AG09309 (cell line): ENCODE measurements at regions not wholly inside any gene's neighbourhood (a gene's known extent, or its start where the extent isn't known, plus 50 kb on each side); places are given as distances from the start of the nearest gene placed in this dataset.
A peak's percentile ranks its signal among the peaks of the same experiment; 100 is the strongest.

Experiments used
- DNase-seq: peaks from one replicate; pipeline ENCODE4 v3.0.0-alpha.2; 2010; ENCODE audit warnings: low read depth
- H3K4me3 ChIP-seq: 2 replicates; pipeline ENCODE4 v1.5.1; 2011; ENCODE audit warnings: mild to moderate bottlenecking, low read depth, low read length, moderate library complexity; ENCODE audit not compliant: control insufficient read depth
- TF ChIP-seq, protein P1 (sequence below): IDR thresholded peaks from 2 replicates; pipeline ENCODE4 v1.5.1; 2011; ENCODE audit warnings: mild to moderate bottlenecking, low read depth, low read length, inconsistent platforms; ENCODE audit not compliant: insufficient read depth, control insufficient read depth; ENCODE audit errors: missing control alignments

DNA sequence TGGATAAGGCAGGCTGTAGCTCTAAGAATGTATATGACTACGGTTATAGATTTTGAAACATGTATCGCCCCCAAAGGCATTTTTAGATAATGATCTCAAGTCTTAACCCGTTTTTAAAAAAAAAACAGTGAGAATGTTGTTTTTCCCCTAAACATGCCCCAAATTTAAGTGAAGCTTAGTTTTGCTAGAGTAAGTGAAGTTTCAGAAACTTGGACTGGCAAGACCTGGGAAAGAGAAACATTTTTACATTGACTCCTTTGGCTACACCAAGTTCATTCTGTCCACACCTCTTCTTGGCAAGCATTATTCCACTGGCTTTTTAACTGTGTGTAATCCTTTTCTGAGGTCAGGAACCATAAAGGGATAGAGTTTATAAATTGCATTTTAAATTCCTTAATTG is 216.7 kb upstream of the CELF2 start:
- DNase-seq = no peak
- TF ChIP-seq, protein P1, sequence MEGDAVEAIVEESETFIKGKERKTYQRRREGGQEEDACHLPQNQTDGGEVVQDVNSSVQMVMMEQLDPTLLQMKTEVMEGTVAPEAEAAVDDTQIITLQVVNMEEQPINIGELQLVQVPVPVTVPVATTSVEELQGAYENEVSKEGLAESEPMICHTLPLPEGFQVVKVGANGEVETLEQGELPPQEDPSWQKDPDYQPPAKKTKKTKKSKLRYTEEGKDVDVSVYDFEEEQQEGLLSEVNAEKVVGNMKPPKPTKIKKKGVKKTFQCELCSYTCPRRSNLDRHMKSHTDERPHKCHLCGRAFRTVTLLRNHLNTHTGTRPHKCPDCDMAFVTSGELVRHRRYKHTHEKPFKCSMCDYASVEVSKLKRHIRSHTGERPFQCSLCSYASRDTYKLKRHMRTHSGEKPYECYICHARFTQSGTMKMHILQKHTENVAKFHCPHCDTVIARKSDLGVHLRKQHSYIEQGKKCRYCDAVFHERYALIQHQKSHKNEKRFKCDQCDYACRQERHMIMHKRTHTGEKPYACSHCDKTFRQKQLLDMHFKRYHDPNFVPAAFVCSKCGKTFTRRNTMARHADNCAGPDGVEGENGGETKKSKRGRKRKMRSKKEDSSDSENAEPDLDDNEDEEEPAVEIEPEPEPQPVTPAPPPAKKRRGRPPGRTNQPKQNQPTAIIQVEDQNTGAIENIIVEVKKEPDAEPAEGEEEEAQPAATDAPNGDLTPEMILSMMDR = no peak

DNA sequence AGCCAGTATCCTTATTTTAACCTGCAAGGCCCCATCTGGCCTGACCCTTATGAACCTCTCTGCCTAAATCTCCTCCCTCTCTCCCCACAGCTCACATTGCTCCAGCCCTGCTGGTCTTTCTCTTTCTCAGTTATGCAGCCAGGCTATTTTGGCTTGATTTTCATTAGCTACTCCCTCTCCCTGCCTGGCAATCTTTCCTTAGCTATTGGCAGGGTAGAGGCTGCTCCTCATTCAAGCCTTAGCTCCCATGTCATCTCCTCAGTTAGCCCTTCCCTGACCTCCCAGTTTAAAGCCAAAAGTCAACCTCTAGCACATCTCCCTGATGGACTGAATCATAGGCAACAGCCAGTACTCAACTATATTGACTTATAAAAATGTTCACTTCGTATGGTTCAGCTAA is 214.4 kb upstream of the CELF2 start:
- H3K4me3 ChIP-seq = no peak overlapping the region
- TF ChIP-seq, protein P1 = no peak
- no peak for DNase-seq

More for the DNA sequence above, 216.7 kb upstream of the CELF2 start:
- no peak overlapping the region for H3K4me3 ChIP-seq

- no peak overlapping the region for H3K4me3 ChIP-seq
- DNase-seq = no peak
- TF ChIP-seq, protein P1 = no peak
These were observed 213.6 kb upstream of the CELF2 start for GRCh38 chr10:10804061-10804460.

GRCh38 chr10:10804998-10805740 is 212.5 kb upstream of the CELF2 start:
- TF ChIP-seq, protein P1 = no peak
- DNase-seq = peak; percentile 80
- H3K4me3 ChIP-seq = no peak overlapping the region

DNA sequence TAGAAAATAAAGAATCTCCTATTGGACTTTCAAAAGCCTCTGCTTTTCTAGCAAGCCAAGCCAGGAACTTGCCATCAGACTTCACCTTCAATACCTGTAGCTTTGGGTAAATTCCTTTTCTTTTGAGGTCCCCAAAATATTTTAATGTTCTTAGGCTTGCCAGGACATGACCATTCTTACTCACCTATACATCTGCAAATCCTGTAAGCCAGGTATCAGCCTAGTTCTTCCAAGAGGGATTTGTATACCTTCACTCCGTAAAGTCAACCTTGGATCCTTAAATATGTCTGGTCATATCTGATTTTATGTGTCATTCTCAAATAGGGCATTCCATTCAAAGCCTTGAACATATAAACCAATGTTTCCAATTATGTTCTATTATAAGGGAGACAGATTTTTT is 210.6 kb upstream of the CELF2 start:
- DNase-seq = no peak
- TF ChIP-seq, protein P1 = no peak

GRCh38 chr10:10811562-10811961 is 206.1 kb upstream of the CELF2 start:
- TF ChIP-seq, protein P1 = no peak
- DNase-seq = no peak
- no peak overlapping the region for H3K4me3 ChIP-seq

More for the DNA sequence above, 210.6 kb upstream of the CELF2 start:
- no peak overlapping the region for H3K4me3 ChIP-seq
